Keratinocyte (primary cell): ENCODE measurements at regions not wholly inside any gene's neighbourhood (a gene's known extent, or its start where the extent isn't known, plus 50 kb on each side); places are given as distances from the start of the nearest gene placed in this dataset.

Experiments
- DNase-seq: peaks from one replicate; pipeline ENCODE4 v3.0.0-alpha.2; 2011; ENCODE audit warnings: low read depth, missing footprints, low spot score
- FAIRE-seq: peaks from 2 replicates; lab custom pipeline; 2011; peaks lifted over from hg19 to GRCh38; lab: Jason Lieb, UNC
- H2AFZ ChIP-seq: 2 replicates; pipeline ENCODE4 v1.6.0; 2012; ENCODE audit warnings: low read length, control low read depth, inconsistent platforms; ENCODE audit not compliant: control insufficient read depth
- H3K27ac ChIP-seq: 2 replicates; pipeline ENCODE4 v1.5.1; 2011; ENCODE audit warnings: low read length; ENCODE audit not compliant: control insufficient read depth, insufficient read depth
- H3K27me3 ChIP-seq: 3 replicates; pipeline ENCODE4 v1.6.0; 2011; ENCODE audit warnings: low read length; ENCODE audit not compliant: control insufficient read depth, insufficient read depth; ENCODE audit errors: extremely low read depth
- H3K36me3 ChIP-seq, 2 experiments: 2 replicates in 1 of 2; 3 replicates in 1 of 2; pipeline ENCODE4 v1.5.1; 2011; ENCODE audit warnings: low read length in 2 of 2, mild to moderate bottlenecking in 1 of 2; ENCODE audit not compliant: control insufficient read depth in 2 of 2, insufficient read depth in 2 of 2; ENCODE audit errors: extremely low read depth in 1 of 2
- H3K4me1 ChIP-seq: 3 replicates; pipeline ENCODE4 v1.5.1; 2011; ENCODE audit warnings: low read length; ENCODE audit not compliant: control insufficient read depth, insufficient read depth; ENCODE audit errors: extremely low read depth
- H3K4me2 ChIP-seq: 3 replicates; pipeline ENCODE4 v1.6.0; 2011; ENCODE audit warnings: low read depth, low read length; ENCODE audit not compliant: control insufficient read depth, insufficient read depth; ENCODE audit errors: extremely low read depth
- H3K4me3 ChIP-seq, 3 experiments: fragments of 200-600 bp in 1 of 3; sonication (generic) in 1 of 3; 2 replicates in 2 of 3; 3 replicates in 1 of 3; pipeline ENCODE4 v1.5.1; 2011 to 2016; ENCODE audit warnings: low read length in 3 of 3, mild to moderate bottlenecking in 3 of 3, control low read depth in 2 of 3, inconsistent platforms in 1 of 3, low read depth in 1 of 3, mixed read lengths in 1 of 3, mixed run types in 1 of 3, moderate library complexity in 1 of 3; ENCODE audit not compliant: control insufficient read depth in 2 of 3, insufficient read depth in 2 of 3; ENCODE audit errors: extremely low read depth in 1 of 3
- H3K79me2 ChIP-seq: 2 replicates; pipeline ENCODE4 v1.6.0; 2012; ENCODE audit warnings: low read length; ENCODE audit not compliant: control insufficient read depth, insufficient read depth
- H3K9ac ChIP-seq: 3 replicates; pipeline ENCODE4 v1.6.0; 2011; ENCODE audit warnings: low read length; ENCODE audit not compliant: control insufficient read depth, insufficient read depth; ENCODE audit errors: extremely low read depth
- H3K9me1 ChIP-seq: 3 replicates; pipeline ENCODE4 v1.6.0; 2011; ENCODE audit warnings: low read length; ENCODE audit not compliant: control insufficient read depth, insufficient read depth; ENCODE audit errors: extremely low read depth
- H3K9me3 ChIP-seq: 2 replicates; pipeline ENCODE4 v1.5.1; 2012; ENCODE audit warnings: low read depth, low read length; ENCODE audit not compliant: control insufficient read depth
- H4K20me1 ChIP-seq: 3 replicates; pipeline ENCODE4 v1.6.0; 2011; ENCODE audit warnings: low read length; ENCODE audit not compliant: control insufficient read depth, insufficient read depth; ENCODE audit errors: extremely low read depth
- EZH2 ChIP-seq: IDR thresholded peaks from one replicate; pipeline ENCODE4 v1.6.1; 2012; ENCODE audit warnings: inconsistent platforms, mild to moderate bottlenecking, low read length, moderate library complexity
- dilution Hi-C: fragments of 300-500 bp; cut with MboI; formaldehyde crosslinking; loops from one replicate; pipeline ENCODE4 v1.7.0; 2020; ENCODE audit warnings: low sequenced_read_pairs; ENCODE audit not compliant: extremely low pct_ligation_motif_present
- TF ChIP-seq, protein P1 (sequence below), 3 experiments: IDR thresholded peaks in 1 of 3; conservative IDR thresholded peaks in 1 of 3; optimal IDR thresholded peaks in 1 of 3; 2 replicates in 2 of 3; 3 replicates in 1 of 3; pipeline versions ENCODE3 to v1.5.1; 2011; ENCODE audit warnings: low read length in 3 of 3, mild to moderate bottlenecking in 3 of 3, moderate library complexity in 2 of 3, control low read depth in 1 of 3, inconsistent platforms in 1 of 3; ENCODE audit not compliant: insufficient read depth in 2 of 3; ENCODE audit errors: extremely low read depth in 1 of 3

DNA sequence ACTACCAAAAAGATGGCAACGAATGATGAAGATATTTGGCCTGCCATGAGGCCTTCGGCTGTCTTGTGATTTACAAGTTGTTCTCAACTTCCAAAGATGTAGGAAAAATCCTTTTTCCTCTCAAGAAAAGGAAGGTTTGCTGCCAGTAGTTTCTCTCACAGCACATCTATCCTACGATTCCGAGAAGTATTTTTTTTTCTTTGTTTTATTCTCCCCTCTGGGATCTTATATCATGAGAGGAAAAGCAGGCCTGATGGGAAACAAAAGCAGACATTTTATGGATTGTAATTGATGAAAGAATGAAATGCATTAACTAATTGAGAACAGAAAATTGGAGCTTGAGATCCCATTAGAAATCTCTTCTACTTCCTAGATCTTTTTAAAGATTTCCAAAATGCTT lies 1197.9 kb upstream of the SEL1L start:
- Histone ChIP-seq H3K27ac (no peak overlapping the region), H3K9ac (no peak overlapping the region), H3K79me2 (no peaks in the 10 kb centered on the region), H3K9me3 (no peaks in the 10 kb centered on the region), H3K4me1 (no peaks in the 10 kb centered on the region), H3K27me3 (no peaks in the 10 kb centered on the region), H3K9me1 (no peaks in the 10 kb centered on the region), H3K4me2 (no peak overlapping the region), H3K4me3 (no peak overlapping the region), H4K20me1 (no peaks in the 10 kb centered on the region), H3K36me3 (no peaks in the 10 kb centered on the region), H2AFZ (no peak overlapping the region)
- dilution Hi-C loops: no loop called here
- FAIRE-seq (no peak), DNase-seq (no peak)
- TF ChIP-seq, protein P1, sequence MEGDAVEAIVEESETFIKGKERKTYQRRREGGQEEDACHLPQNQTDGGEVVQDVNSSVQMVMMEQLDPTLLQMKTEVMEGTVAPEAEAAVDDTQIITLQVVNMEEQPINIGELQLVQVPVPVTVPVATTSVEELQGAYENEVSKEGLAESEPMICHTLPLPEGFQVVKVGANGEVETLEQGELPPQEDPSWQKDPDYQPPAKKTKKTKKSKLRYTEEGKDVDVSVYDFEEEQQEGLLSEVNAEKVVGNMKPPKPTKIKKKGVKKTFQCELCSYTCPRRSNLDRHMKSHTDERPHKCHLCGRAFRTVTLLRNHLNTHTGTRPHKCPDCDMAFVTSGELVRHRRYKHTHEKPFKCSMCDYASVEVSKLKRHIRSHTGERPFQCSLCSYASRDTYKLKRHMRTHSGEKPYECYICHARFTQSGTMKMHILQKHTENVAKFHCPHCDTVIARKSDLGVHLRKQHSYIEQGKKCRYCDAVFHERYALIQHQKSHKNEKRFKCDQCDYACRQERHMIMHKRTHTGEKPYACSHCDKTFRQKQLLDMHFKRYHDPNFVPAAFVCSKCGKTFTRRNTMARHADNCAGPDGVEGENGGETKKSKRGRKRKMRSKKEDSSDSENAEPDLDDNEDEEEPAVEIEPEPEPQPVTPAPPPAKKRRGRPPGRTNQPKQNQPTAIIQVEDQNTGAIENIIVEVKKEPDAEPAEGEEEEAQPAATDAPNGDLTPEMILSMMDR (optimal IDR thresholded peaks at IDR 0.05 in 1 of 3, IDR thresholded peaks at IDR 0.05 in 1 of 3, conservative IDR thresholded peaks at IDR 0.05 in 1 of 3; ENCODE audit: extremely low read depth in 1 of 3, insufficient read depth in 2 of 3, low read length in 3 of 3): no peak
- no peak for TF ChIP-seq EZH2

DNA sequence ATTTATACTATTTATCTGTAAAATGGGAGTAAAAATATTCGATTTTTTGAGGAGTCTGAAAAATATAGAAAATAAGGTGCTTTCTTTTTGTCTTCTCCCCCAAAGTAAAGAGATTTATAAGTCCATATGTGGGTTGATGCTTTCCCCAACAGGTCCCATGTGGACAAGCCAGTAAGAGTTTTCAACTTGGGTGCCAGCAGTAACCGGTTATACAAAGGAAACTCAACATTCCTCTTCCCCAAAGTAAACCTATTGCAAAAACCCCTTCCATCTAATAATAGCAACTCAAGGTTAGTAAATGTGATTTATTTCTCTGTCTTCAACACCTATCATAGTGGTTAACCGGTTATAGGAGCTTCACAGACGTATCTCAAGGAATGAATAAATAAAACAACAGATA lies 1206.9 kb upstream of the SEL1L start:
- FAIRE-seq: no peak

More for the DNA sequence above, 1206.9 kb upstream of the SEL1L start:
- Histone ChIP-seq H2AFZ (no peak overlapping the region), H3K4me2 (no peak overlapping the region), H3K4me1 (no peaks in the 10 kb centered on the region), H3K9me1 (no peaks in the 10 kb centered on the region), H3K4me3 (no peak overlapping the region), H3K36me3 (no peaks in the 10 kb centered on the region), H3K9me3 (no peaks in the 10 kb centered on the region), H3K27ac (no peak overlapping the region), H4K20me1 (no peaks in the 10 kb centered on the region), H3K9ac (no peak overlapping the region), H3K79me2 (no peaks in the 10 kb centered on the region), H3K27me3 (no peaks in the 10 kb centered on the region)
- DNase-seq: no peak
- dilution Hi-C loops: no loop called here
- TF ChIP-seq EZH2: no peak
- TF ChIP-seq, protein P1 (optimal IDR thresholded peaks at IDR 0.05 in 1 of 3, IDR thresholded peaks at IDR 0.05 in 1 of 3, conservative IDR thresholded peaks at IDR 0.05 in 1 of 3; ENCODE audit: extremely low read depth in 1 of 3, insufficient read depth in 2 of 3, low read length in 3 of 3): no peak
